BE2C (cell line): ENCODE measurements at regions not wholly inside any gene's neighbourhood (a gene's known extent, or its start where the extent isn't known, plus 50 kb on each side); places are given as distances from the start of the nearest gene placed in this dataset.

Experiments used
- DNase-seq: peaks from one replicate; pipeline ENCODE4 v3.0.0-alpha.2; 2020
- H3K27me3 ChIP-seq: fragments of 250-450 bp; sonication (Bioruptor Pico); 2 replicates; pipeline ENCODE4 v1.5.1; 2020; ENCODE audit warnings: mild to moderate bottlenecking
- H3K36me3 ChIP-seq: fragments of 250-450 bp; sonication (Bioruptor Pico); 2 replicates; pipeline ENCODE4 v1.5.1; 2020; ENCODE audit warnings: mild to moderate bottlenecking
- H3K4me1 ChIP-seq: fragments of 250-450 bp; sonication (Bioruptor Pico); 2 replicates; pipeline ENCODE4 v1.5.1; 2020
- H3K4me3 ChIP-seq: 2 replicates; pipeline ENCODE4 v1.5.1; 2011; ENCODE audit warnings: low read depth, low read length
- H3K9me3 ChIP-seq: fragments of 250-450 bp; sonication (Bioruptor Pico); 2 replicates; pipeline ENCODE4 v1.5.1; 2020
- TF ChIP-seq, protein P1 (sequence below): IDR thresholded peaks from 2 replicates; pipeline ENCODE4 v1.5.1; 2012; ENCODE audit warnings: mild to moderate bottlenecking, low read depth, low read length

DNA sequence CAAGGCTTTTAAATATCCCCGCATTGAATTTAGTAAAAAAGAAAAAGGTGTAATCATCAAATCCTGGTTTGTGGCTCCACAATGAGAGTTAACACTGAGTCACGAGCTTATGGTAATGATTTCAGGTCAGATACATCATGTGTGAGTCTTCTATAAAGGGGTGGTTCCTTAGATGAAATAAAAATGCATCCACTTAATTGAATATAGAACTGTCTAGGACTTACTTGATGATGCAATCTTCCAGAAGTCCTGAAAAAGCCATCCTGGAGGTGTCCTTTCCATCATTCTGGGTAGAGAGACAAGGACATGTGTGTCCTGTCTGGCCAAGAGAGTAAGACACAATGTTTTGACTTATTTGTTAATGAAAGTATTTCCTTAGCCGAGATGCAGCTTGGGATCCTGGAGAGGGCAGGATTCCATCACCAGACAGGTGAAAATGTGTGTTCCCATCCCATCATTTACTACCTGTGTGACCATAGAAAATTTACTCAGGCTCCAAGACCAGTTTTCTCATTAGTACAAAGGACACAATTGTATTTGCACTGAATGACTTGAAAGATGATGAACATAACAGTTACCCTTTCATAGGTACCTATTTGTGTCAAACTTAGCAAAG, 1539.8 kb upstream of the PIK3C3 start:
- TF ChIP-seq, protein P1, sequence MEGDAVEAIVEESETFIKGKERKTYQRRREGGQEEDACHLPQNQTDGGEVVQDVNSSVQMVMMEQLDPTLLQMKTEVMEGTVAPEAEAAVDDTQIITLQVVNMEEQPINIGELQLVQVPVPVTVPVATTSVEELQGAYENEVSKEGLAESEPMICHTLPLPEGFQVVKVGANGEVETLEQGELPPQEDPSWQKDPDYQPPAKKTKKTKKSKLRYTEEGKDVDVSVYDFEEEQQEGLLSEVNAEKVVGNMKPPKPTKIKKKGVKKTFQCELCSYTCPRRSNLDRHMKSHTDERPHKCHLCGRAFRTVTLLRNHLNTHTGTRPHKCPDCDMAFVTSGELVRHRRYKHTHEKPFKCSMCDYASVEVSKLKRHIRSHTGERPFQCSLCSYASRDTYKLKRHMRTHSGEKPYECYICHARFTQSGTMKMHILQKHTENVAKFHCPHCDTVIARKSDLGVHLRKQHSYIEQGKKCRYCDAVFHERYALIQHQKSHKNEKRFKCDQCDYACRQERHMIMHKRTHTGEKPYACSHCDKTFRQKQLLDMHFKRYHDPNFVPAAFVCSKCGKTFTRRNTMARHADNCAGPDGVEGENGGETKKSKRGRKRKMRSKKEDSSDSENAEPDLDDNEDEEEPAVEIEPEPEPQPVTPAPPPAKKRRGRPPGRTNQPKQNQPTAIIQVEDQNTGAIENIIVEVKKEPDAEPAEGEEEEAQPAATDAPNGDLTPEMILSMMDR: no peak
- no peak for DNase-seq

DNA sequence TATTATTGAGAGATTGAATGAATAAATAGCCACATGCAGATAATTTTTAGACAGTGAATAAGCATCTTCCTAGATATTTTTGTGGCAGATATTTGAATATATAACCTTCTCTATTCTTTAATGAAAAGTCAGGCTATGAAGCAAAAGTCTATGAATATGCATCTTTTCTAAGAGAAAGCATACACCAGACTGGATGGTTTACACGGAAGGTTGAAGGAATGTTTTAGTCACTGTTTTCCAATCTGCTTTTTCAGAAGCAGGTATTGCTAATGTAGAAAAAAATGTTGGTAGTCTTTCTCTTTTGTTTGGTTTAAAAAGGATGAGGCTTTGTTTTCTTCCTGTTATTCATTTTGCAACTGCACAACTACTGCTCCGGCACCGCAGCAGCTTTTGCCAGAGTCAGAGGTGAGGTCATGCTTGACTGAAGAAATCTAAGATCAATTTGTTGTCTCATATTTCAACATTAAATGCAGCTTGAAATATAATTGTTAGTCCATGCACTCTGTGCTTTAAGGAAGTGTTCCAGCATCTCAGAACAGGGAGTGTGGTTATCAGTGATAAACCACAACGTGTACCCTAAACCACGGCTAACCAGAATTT, 1540.8 kb upstream of the PIK3C3 start:
- TF ChIP-seq, protein P1: no peak
- Histone ChIP-seq H3K9me3 (no peaks in the 10 kb centered on the region), H3K36me3 (no peaks in the 10 kb centered on the region), H3K27me3 (no peaks in the 10 kb centered on the region), H3K4me1 (no peaks in the 10 kb centered on the region), H3K4me3 (no peak overlapping the region)
- DNase-seq: no peak

More for the DNA sequence above, 1539.8 kb upstream of the PIK3C3 start:
- no peaks in the 10 kb centered on the region for H3K36me3 ChIP-seq
- no peaks in the 10 kb centered on the region for H3K4me1 ChIP-seq
- no peaks in the 10 kb centered on the region for H3K9me3 ChIP-seq
- H3K27me3 ChIP-seq: no peaks in the 10 kb centered on the region
- no peak overlapping the region for H3K4me3 ChIP-seq

GRCh38 chr18:40413160-40413559, 1541.9 kb upstream of the PIK3C3 start:
- DNase-seq: no peak
- Histone ChIP-seq H3K27me3 (no peaks in the 10 kb centered on the region), H3K36me3 (no peaks in the 10 kb centered on the region), H3K4me3 (no peak overlapping the region), H3K9me3 (no peaks in the 10 kb centered on the region), H3K4me1 (no peaks in the 10 kb centered on the region)
- TF ChIP-seq, protein P1: no peak

- Histone ChIP-seq H3K4me3 (no peak overlapping the region), H3K4me1 (no peaks in the 10 kb centered on the region), H3K9me3 (no peaks in the 10 kb centered on the region), H3K27me3 (no peaks in the 10 kb centered on the region), H3K36me3 (no peaks in the 10 kb centered on the region)
- TF ChIP-seq, protein P1: no peak
- DNase-seq: no peak
These were observed 1542.6 kb upstream of the PIK3C3 start for GRCh38 chr18:40412410-40412809.

- TF ChIP-seq, protein P1: no peak
- no peaks in the 10 kb centered on the region for H3K27me3 ChIP-seq
- DNase-seq: no peak
These were observed 1547.1 kb upstream of the PIK3C3 start for GRCh38 chr18:40407909-40408308.

DNA sequence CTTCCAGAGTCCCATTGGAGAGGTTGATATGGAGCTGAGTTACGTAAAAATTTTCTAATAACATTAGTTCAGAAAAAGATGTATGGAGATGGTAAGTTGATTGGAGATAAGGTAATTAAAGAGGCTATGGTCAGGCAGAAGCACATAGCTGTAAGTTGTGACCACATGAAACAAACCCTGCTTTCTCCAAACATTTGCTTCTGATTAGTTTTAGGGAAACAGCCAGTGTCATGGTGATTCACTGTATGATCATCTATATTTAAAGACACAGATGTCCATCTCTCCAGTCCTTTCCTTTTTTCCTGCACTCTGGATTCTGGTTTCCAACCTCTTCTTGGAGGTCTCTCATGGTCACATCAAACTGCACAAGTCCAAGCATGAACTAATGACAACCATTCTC, 1550.8 kb upstream of the PIK3C3 start:
- no peaks in the 10 kb centered on the region for H3K4me1 ChIP-seq
- TF ChIP-seq, protein P1: no peak
- H3K36me3 ChIP-seq: no peaks in the 10 kb centered on the region
- no peaks in the 10 kb centered on the region for H3K27me3 ChIP-seq
- no peaks in the 10 kb centered on the region for H3K9me3 ChIP-seq
- H3K4me3 ChIP-seq: no peak overlapping the region
- no peak for DNase-seq

More at GRCh38 chr18:40407909-40408308, 1547.1 kb upstream of the PIK3C3 start:
- Histone ChIP-seq H3K4me1 (no peaks in the 10 kb centered on the region), H3K9me3 (no peaks in the 10 kb centered on the region), H3K36me3 (no peaks in the 10 kb centered on the region), H3K4me3 (no peak overlapping the region)
